ENCODE measurements at regions not wholly inside any gene's neighbourhood (a gene's known extent, or its start where the extent isn't known, plus 50 kb on each side); places are given as distances from the start of the nearest gene placed in this dataset.

DNA sequence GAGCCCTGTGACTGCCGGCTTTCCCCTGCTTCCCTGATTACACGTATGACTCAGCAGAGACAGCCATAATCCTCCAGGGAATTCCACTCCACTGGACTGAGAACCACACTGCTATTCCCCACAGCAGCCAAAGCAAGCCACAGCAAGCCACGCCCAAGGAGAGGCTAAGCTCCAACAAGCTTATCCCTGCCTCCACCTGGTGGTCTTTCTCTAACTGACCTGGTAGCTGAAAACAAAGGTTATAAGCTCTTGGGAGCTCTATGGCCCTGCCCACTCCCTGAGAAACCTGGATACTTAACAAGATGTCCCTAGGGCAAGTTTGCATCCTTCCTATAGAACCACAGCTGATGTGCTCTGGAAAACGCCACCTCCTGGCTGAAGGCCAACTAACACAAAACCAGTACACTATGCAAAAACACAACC is 613.7 kb upstream of the CDH18 start:
- TF ChIP-seq, protein P1, sequence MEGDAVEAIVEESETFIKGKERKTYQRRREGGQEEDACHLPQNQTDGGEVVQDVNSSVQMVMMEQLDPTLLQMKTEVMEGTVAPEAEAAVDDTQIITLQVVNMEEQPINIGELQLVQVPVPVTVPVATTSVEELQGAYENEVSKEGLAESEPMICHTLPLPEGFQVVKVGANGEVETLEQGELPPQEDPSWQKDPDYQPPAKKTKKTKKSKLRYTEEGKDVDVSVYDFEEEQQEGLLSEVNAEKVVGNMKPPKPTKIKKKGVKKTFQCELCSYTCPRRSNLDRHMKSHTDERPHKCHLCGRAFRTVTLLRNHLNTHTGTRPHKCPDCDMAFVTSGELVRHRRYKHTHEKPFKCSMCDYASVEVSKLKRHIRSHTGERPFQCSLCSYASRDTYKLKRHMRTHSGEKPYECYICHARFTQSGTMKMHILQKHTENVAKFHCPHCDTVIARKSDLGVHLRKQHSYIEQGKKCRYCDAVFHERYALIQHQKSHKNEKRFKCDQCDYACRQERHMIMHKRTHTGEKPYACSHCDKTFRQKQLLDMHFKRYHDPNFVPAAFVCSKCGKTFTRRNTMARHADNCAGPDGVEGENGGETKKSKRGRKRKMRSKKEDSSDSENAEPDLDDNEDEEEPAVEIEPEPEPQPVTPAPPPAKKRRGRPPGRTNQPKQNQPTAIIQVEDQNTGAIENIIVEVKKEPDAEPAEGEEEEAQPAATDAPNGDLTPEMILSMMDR (IDR thresholded peaks at IDR 0.05; ENCODE audit: borderline replicate concordance, extremely low read depth, low read length, poor library complexity, severe bottlenecking), result no peak
- no peak for TF ChIP-seq EZH2 (IDR thresholded peaks at IDR 0.05; ENCODE audit: borderline replicate concordance, low read depth, low read length, severe bottlenecking)

All from DND-41 (cell line).